Esophagus muscularis mucosa (tissue), 4 donors: ENCODE measurements at regions not wholly inside any gene's neighbourhood (a gene's known extent, or its start where the extent isn't known, plus 50 kb on each side); places are given as distances from the start of the nearest gene placed in this dataset.
"Not testable (repeated sequence)": the region's sequence is repeated elsewhere in the genome, so short reads cannot be mapped to it uniquely, and the experiment has no call there.

Source experiments
- DNase-seq: peaks from one replicate; pipeline ENCODE4 v3.0.0-alpha.2; 2017; ENCODE audit errors: extremely low spot score
- H3K27ac ChIP-seq, 4 donors: fragments of 200-600 bp; sonication (generic); replicated peaks in 1 of 4; 1 replicate in 3 of 4; 2 replicates in 1 of 4; pipeline ENCODE4 v1.5.1; 2016 to 2019; ENCODE audit warnings: mild to moderate bottlenecking in 1 of 4
- H3K27me3 ChIP-seq, 4 donors: fragments of 200-600 bp; sonication (generic); one replicate each; pipeline versions ENCODE4 v1.5.1 to v1.6.0; 2016 to 2019
- H3K36me3 ChIP-seq, 4 donors: fragments of 200-600 bp; sonication (generic); one replicate each; pipeline ENCODE4 v1.5.1; 2016 to 2019
- H3K4me1 ChIP-seq, 4 donors: fragments of 200-600 bp; sonication (generic); one replicate each; pipeline ENCODE4 v1.5.1; 2016 to 2019
- H3K4me3 ChIP-seq, 4 donors: fragments of 200-600 bp; sonication (generic); 1 replicate in 2 of 4; 2 replicates in 2 of 4; pipeline ENCODE4 v1.5.1; 2016 to 2019; ENCODE audit warnings: mild to moderate bottlenecking in 4 of 4, moderate library complexity in 1 of 4
- H3K9me3 ChIP-seq, 4 donors: fragments of 200-600 bp; sonication (generic); 1 replicate in 3 of 4; 2 replicates in 1 of 4; pipeline ENCODE4 v1.5.1; 2016 to 2019
- CTCF ChIP-seq, 3 experiments: fragments of 200-600 bp in 2 of 3; fragments of 450-650 bp in 1 of 3; sonication (generic) in 2 of 3; IDR thresholded peaks; one replicate each; pipeline ENCODE4 v1.5.1; 2017 to 2019; ENCODE audit warnings: antibody characterized with exemption in 3 of 3, mild to moderate bottlenecking in 2 of 3, moderate library complexity in 1 of 3
- EP300 ChIP-seq: sonication (generic); formaldehyde crosslinking; IDR thresholded peaks from one replicate; pipeline ENCODE4 v1.6.1; 2017; ENCODE audit warnings: antibody characterized with exemption
- POLR2A ChIP-seq: fragments of 450-650 bp; IDR thresholded peaks from one replicate; pipeline ENCODE4 v1.6.1; 2017; ENCODE audit warnings: antibody characterized with exemption, moderate library complexity, mild to moderate bottlenecking, low read depth
- POLR2AphosphoS5 ChIP-seq, 2 donors: sonication (generic); formaldehyde crosslinking; IDR thresholded peaks; one replicate each; pipeline ENCODE4 v1.6.1; 2017; ENCODE audit warnings: antibody characterized with exemption in 2 of 2
- WGBS: methylation state at CpG from one replicate; pipeline ENCODE4 v1.1.5; 2018; 5-methylcytosine and 5-hydroxymethylcytosine counted together
- intact Hi-C: fragments of 100-400 bp; cut with DNase I; formaldehyde crosslinking; loops from one replicate; pipeline ENCODE4 v1.15.1; 2023

GRCh38 chr9:115847216-115847615 is 306.4 kb upstream of the PAPPA start:
- no peak overlapping the region for H3K27ac ChIP-seq
- no peak for DNase-seq
- intact Hi-C loops = no loop called here
- no peaks in the 10 kb centered on the region for H3K4me1 ChIP-seq
- no peaks in the 10 kb centered on the region for H3K27me3 ChIP-seq
- TF ChIP-seq POLR2A (no peak), CTCF (IDR thresholded peaks at IDR 0.05) (no peak), POLR2AphosphoS5 (IDR thresholded peaks at IDR 0.05) (no peak)
- H3K36me3 ChIP-seq = no peaks in the 10 kb centered on the region
- H3K9me3 ChIP-seq = no peaks in the 10 kb centered on the region
- H3K4me3 ChIP-seq = no peak overlapping the region
- WGBS = 35% methylated on average over 1 of the region's 1 CpG

DNA sequence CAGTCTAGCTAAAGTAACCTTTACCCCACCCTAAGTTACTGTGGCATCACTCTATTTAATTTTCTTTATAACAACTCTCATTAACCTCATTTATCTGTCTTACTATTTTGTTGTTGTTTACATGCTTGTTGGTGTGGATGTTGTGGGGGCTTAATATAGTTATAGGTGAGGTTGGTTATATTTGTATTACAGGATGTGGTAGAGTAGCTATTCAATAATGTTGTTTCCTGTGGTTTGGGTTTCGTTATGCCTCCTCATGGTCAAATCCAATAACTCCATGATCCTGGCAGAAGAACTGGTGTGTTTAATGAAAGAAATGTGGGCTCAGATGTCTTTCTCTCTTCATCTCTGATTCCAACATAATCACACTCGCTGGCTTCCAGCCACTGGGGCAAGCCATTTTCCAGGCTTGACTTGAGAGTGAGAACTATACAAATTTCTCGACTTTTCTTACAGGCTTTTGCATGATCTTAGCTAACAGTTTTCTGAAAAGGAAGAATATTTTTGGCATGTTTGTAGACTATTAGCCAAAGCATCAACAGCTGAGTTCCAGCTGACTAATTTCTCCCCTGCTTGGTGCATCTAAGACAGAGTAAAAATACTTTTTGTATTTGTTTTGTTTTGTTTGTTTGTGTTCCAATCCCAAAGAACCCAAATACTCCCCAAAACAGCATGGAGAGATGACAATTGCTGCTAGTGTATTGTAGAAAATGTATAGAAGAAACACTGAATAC is 303.7 kb upstream of the PAPPA start:
- H3K4me3 ChIP-seq = no peak overlapping the region
- 67% methylated on average over 3 of the region's 3 CpGs for WGBS
- no peaks in the 10 kb centered on the region for H3K36me3 ChIP-seq
- DNase-seq = no peak
- TF ChIP-seq EP300 (no peak), CTCF (IDR thresholded peaks at IDR 0.05) (no peak), POLR2A (no peak), POLR2AphosphoS5 (IDR thresholded peaks at IDR 0.05) (no peak)
- H3K9me3 ChIP-seq = no peaks in the 10 kb centered on the region
- H3K27ac ChIP-seq = no peak overlapping the region
- no peaks in the 10 kb centered on the region for H3K27me3 ChIP-seq
- H3K4me1 ChIP-seq = no peaks in the 10 kb centered on the region
- intact Hi-C loops = no loop called here

GRCh38 chr9:115850548-115851304 is 302.9 kb upstream of the PAPPA start:
- intact Hi-C loops = no loop called here
- whole genome bisulfite sequencing = 7% methylated on average over 1 of the region's 1 CpG
- Histone ChIP-seq H3K27me3 (no peaks in the 10 kb centered on the region), H3K4me3 (no peak overlapping the region), H3K27ac (no peak overlapping the region), H3K9me3 (no peaks in the 10 kb centered on the region), H3K36me3 (no peaks in the 10 kb centered on the region), H3K4me1 (no peaks in the 10 kb centered on the region)
- no peak for TF ChIP-seq POLR2A
- no peak for TF ChIP-seq CTCF (IDR thresholded peaks at IDR 0.05)
- no peak for DNase-seq

GRCh38 chr9:115855458-115856133 is 298.0 kb upstream of the PAPPA start:
- Histone ChIP-seq H3K27me3 (no peaks in the 10 kb centered on the region), H3K36me3 (no peaks in the 10 kb centered on the region), H3K9me3 (no peaks in the 10 kb centered on the region), H3K4me3 (no peak overlapping the region), H3K27ac (no peak overlapping the region), H3K4me1 (no peaks in the 10 kb centered on the region)
- TF ChIP-seq EP300 (no peak), POLR2A (no peak), CTCF (IDR thresholded peaks at IDR 0.05) (no peak), POLR2AphosphoS5 (IDR thresholded peaks at IDR 0.05) (no peak)
- no peak for DNase-seq
- intact Hi-C loops = no loop called here

DNA sequence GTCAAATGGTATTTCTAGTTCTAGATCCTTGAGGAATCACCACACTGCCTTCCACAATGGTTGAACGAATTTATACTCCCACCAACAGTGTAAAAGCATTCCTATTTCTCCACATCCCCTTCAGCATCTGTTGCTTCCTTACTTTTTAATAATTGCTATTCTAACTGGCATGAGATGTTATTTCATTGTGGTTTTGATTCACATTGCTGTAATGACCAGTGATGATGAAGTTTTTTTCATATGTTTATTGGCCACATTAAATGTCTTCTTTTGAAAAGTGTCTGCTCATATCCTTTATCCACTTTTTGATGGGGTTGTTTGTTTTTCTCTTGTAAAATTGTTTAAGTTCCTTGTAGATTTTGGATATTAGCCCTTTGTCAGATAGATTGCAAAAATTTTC is 295.2 kb upstream of the PAPPA start:
- H3K9me3 ChIP-seq, H3K27ac ChIP-seq, H3K4me1 ChIP-seq, H3K27me3 ChIP-seq, H3K36me3 ChIP-seq, H3K4me3 ChIP-seq, DNase-seq, intact Hi-C loops: not testable (repeated sequence)
- 70% methylated on average over 1 of the region's 1 CpG for WGBS
